MCF 10A (cell line): ENCODE measurements at regions not wholly inside any gene's neighbourhood (a gene's known extent, or its start where the extent isn't known, plus 50 kb on each side); places are given as distances from the start of the nearest gene placed in this dataset.
"Not testable (repeated sequence)": the region's sequence is repeated elsewhere in the genome, so short reads cannot be mapped to it uniquely, and the experiment has no call there.

Experiments
- BruUV-seq: library from RNA; stranded (reverse); fragments of 400-500 nt; replicated peaks from 2 replicates; lab custom pipeline; 2021; lab: Mats Ljungman, UMichigan
- CTCF ChIA-PET: fragments of 300-600 bp; sonication (Branson Sonifier 250); formaldehyde crosslinking; extraction: SDS; loops from one replicate; lab custom pipeline; 2021; ENCODE audit warnings: antibody characterized with exemption, inconsistent platforms; lab: Yijun Ruan, JAX
- POLR2A ChIA-PET: fragments of 300-600, 350-650 bp; sonication (Branson Sonifier 250); formaldehyde crosslinking; extraction: SDS; loops from one replicate; lab custom pipeline; 2020; ENCODE audit warnings: antibody characterized with exemption, inconsistent platforms; lab: Yijun Ruan, JAX
- DNase-seq: peaks from one replicate; pipeline ENCODE4 v3.0.0-alpha.2; 2018; ENCODE audit not compliant: unreplicated experiment
- H3K27ac Mint-ChIP-seq: one replicate; pipeline ENCODE4 v1.8.0; 2022; ENCODE audit warnings: mild to moderate bottlenecking, low read depth, mixed read lengths; ENCODE audit not compliant: unreplicated experiment
- H3K27me3 Mint-ChIP-seq: one replicate; pipeline ENCODE4 v1.8.0; 2022; ENCODE audit warnings: mixed read lengths; ENCODE audit not compliant: insufficient read depth, unreplicated experiment
- H3K36me3 Mint-ChIP-seq: one replicate; pipeline ENCODE4 v1.8.0; 2022; ENCODE audit warnings: mild to moderate bottlenecking, moderate library complexity, mixed read lengths; ENCODE audit not compliant: insufficient read depth, unreplicated experiment
- H3K4me1 Mint-ChIP-seq: one replicate; pipeline ENCODE4 v1.8.0; 2022; ENCODE audit warnings: mixed read lengths; ENCODE audit not compliant: insufficient read depth, unreplicated experiment
- H3K4me3 Mint-ChIP-seq: one replicate; pipeline ENCODE4 v1.8.0; 2022; ENCODE audit warnings: mild to moderate bottlenecking, moderate library complexity, mixed read lengths; ENCODE audit not compliant: unreplicated experiment
- H3K9me3 Mint-ChIP-seq: one replicate; pipeline ENCODE4 v1.8.0; 2022; ENCODE audit warnings: mixed read lengths; ENCODE audit not compliant: unreplicated experiment
- CTCF ChIP-seq: fragments of 200-600 bp; IDR thresholded peaks from one replicate; pipeline ENCODE4 v1.8.0; 2022; ENCODE audit warnings: antibody characterized with exemption, mild to moderate bottlenecking; ENCODE audit not compliant: unreplicated experiment
- intact Hi-C: fragments of 100-400 bp; cut with micrococcal nuclease; formaldehyde crosslinking; loops from 2 replicates; pipeline ENCODE4 v1.14.1; 2022

DNA sequence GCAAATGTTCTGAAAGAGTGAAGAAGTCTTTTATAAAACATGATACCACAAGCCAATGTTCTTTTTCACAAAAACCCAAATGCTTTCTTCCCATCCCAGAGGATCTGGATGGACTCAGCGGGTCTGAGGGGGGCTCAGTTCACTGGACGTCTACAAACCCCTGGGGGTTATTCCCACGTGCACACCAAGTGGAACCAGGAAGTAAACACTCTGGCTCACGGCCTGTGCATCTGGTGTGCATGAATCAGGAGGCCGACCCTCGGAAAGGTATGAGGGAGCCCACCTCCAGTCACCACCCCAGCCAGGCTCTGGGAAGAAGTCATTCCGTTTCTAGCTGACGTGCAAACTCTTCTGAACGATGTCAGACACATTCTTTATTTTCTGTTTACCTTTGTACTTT is 252.2 kb downstream of the DLL1 start:
- no peaks in the 10 kb centered on the region for H3K4me1 Mint-ChIP-seq
- CTCF ChIA-PET, result interaction anchor here (0.6 kb wide), 1 partner anchor 10 kb away, joined by 3 read pairs; no protein-coding TSS in a partner anchor
- no TSS peak for BruUV-seq
- no peaks in the 10 kb centered on the region for H3K36me3 Mint-ChIP-seq
- H3K27me3 Mint-ChIP-seq, result no peaks in the 10 kb centered on the region
- H3K4me3 Mint-ChIP-seq, result no peak overlapping the region
- H3K9me3 Mint-ChIP-seq, result peaks cover 4% of the 10 kb centered on the region
- intact Hi-C loops, result no loop called here
- TF ChIP-seq CTCF, result no peak
- POLR2A ChIA-PET, result no interaction called here
- H3K27ac Mint-ChIP-seq, result no peak overlapping the region
- DNase-seq, result no peak

DNA sequence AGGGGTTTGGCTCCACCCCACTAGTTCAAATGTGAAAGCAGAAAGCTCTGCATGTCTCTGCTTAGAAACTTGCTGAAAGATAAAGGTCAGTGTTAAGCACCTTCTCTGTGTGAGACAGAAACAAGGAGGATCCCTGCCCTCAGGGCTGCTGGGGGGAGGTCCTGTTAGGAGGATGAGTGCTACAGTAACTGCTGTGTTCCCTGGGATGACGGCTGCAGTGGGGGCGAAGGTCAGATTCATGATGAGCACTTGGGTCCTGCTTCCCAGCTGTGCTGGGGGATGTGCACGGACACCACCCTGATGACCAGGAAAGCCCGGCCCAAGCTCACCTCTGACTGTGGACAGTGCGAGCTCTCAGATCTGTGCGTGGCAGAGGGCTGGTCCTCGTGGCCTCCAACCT is 252.6 kb downstream of the DLL1 start:
- ChIA-PET CTCF (interaction anchor here (0.6 kb wide), 1 partner anchor 9 kb away, joined by 3 read pairs; no protein-coding TSS in a partner anchor), POLR2A (no interaction called here)
- no peaks in the 10 kb centered on the region for H3K27me3 Mint-ChIP-seq

DNA sequence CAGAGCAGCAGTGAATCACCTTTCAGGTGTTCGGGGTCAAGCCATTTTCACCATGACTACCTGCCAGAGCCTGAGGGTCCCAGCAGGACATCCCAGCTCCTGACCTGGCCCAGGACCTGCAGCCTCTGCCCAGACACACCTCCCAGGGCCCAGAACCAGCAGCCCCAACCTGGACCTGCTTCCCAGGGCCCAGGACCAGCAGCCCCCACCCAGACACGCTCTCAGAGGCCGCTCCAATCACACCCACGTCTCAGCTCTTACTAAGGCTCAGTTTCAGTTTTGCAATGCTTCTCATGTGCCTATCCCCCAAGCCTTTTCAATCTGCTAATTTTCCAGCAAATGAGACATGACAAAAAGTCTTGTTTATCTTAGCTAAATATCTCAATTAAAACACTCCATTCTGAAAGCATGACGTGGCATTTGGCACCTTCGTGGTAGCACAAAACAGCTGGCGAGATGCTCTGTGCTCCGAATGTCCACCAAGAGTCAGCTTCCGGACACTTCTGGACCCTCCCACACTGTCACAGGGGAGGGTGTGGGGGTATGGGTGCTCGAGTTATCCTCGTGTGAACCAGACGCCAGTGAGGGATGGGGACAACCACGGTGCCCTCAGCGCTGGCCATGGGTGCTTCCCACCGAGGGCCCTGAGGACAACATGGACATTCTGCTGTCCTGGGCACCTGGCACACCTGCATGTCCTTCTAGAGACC is 253.2 kb downstream of the DLL1 start:
- BruUV-seq, result no TSS peak
- intact Hi-C loops, result no loop called here
- CTCF ChIA-PET, result interaction anchor here (0.6 kb wide), 1 partner anchor 9 kb away, joined by 3 read pairs; no protein-coding TSS in a partner anchor
- no peaks in the 10 kb centered on the region for H3K27me3 Mint-ChIP-seq
- no peaks in the 10 kb centered on the region for H3K4me1 Mint-ChIP-seq
- H3K4me3 Mint-ChIP-seq, result no peak overlapping the region
- peaks cover 14% of the 10 kb centered on the region for H3K9me3 Mint-ChIP-seq
- TF ChIP-seq CTCF, result no peak
- H3K27ac Mint-ChIP-seq, result peak overlapping the region; percentile 57
- POLR2A ChIA-PET, result no interaction called here
- peak; percentile 19 for DNase-seq
- H3K36me3 Mint-ChIP-seq, result no peaks in the 10 kb centered on the region

More for the DNA sequence above, 252.6 kb downstream of the DLL1 start:
- no peak for DNase-seq
- no peak for TF ChIP-seq CTCF
- no peaks in the 10 kb centered on the region for H3K36me3 Mint-ChIP-seq
- BruUV-seq, result no TSS peak
- H3K4me3 Mint-ChIP-seq, result no peak overlapping the region
- H3K27ac Mint-ChIP-seq, result peak overlapping the region; percentile 57
- H3K4me1 Mint-ChIP-seq, result no peaks in the 10 kb centered on the region
- H3K9me3 Mint-ChIP-seq, result peaks cover 8% of the 10 kb centered on the region
- intact Hi-C loops, result no loop called here

GRCh38 chr6:170036916-170037315 is 254.0 kb downstream of the DLL1 start:
- Mint-ChIP-seq H3K36me3 (no peaks in the 10 kb centered on the region), H3K27ac (no peak overlapping the region), H3K4me3 (no peak overlapping the region), H3K27me3 (no peaks in the 10 kb centered on the region), H3K4me1 (no peaks in the 10 kb centered on the region), H3K9me3 (peaks cover 14% of the 10 kb centered on the region)
- DNase-seq, result no peak
- ChIA-PET CTCF (no interaction called here), POLR2A (no interaction called here)
- intact Hi-C loops, result no loop called here
- no TSS peak for BruUV-seq
- TF ChIP-seq CTCF, result no peak

DNA sequence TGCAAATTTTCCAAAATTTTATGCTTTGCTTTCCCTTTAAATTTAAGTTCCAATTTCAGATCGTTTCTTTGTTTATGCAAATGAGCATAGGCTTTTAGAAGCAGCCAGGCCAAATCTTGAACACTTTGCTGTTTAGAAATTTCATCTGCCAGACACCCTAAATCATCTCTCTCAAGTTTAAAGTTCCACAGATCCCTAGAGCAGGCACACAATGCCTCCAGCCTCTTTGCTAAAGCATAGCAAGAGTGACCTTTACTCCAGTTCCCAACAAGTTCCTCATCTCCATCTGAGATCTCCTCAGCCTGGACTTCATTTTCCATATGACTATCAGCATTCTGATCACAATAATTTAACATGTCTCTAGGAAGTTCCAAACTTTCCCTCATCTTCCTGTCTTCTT is 254.5 kb downstream of the DLL1 start:
- H3K4me3 Mint-ChIP-seq, H3K4me1 Mint-ChIP-seq, H3K27me3 Mint-ChIP-seq, H3K36me3 Mint-ChIP-seq, POLR2A ChIA-PET, BruUV-seq, DNase-seq, intact Hi-C loops, H3K27ac Mint-ChIP-seq, CTCF ChIA-PET: not testable (repeated sequence)
- H3K9me3 Mint-ChIP-seq, result peaks cover 14% of the 10 kb centered on the region
